Stimulated activated CD8-positive, alpha-beta memory T cell treated with anti-CD3 and anti-CD28 coated beads, Interleukin-15, amount 100 ng/mL, for 24 hours (primary cell): ENCODE measurements at regions not wholly inside any gene's neighbourhood (a gene's known extent, or its start where the extent isn't known, plus 50 kb on each side); places are given as distances from the start of the nearest gene placed in this dataset.

Source experiments
- DNase-seq: peaks from one replicate; pipeline ENCODE4 v3.0.0-alpha.2; 2020; ENCODE audit warnings: low read depth

GRCh38 chr2:18883616-18884456, 294.5 kb upstream of the NT5C1B start:
- DNase-seq, result no peak

GRCh38 chr2:18871430-18871829, 282.1 kb upstream of the NT5C1B start:
- DNase-seq, result no peak

GRCh38 chr2:18870307-18870706, 280.9 kb upstream of the NT5C1B start:
- no peak for DNase-seq

- no peak for DNase-seq
These were observed 272.6 kb upstream of the NT5C1B start for GRCh38 chr2:18861951-18862350.

- no peak for DNase-seq
These were observed 270.8 kb upstream of the NT5C1B start for GRCh38 chr2:18860179-18860578.

- no peak for DNase-seq
These were observed 267.4 kb upstream of the NT5C1B start for GRCh38 chr2:18856765-18857164.

GRCh38 chr2:18855027-18855426, 265.7 kb upstream of the NT5C1B start:
- no peak for DNase-seq

- DNase-seq, result no peak
These were observed 260.6 kb upstream of the NT5C1B start for GRCh38 chr2:18849841-18850578.

GRCh38 chr2:18848646-18849045, 259.3 kb upstream of the NT5C1B start:
- DNase-seq, result no peak

- DNase-seq, result no peak
These were observed 256.6 kb upstream of the NT5C1B start for GRCh38 chr2:18845854-18846445.

- DNase-seq, result no peak
These were observed 253.5 kb upstream of the NT5C1B start for GRCh38 chr2:18842836-18843235.

GRCh38 chr2:18841248-18842150, 252.1 kb upstream of the NT5C1B start:
- DNase-seq, result no peak

GRCh38 chr2:18837240-18837639, 247.9 kb upstream of the NT5C1B start:
- no peak for DNase-seq

- DNase-seq, result no peak
These were observed 247.1 kb upstream of the NT5C1B start for GRCh38 chr2:18836436-18836835.

GRCh38 chr2:18835787-18836186, 246.4 kb upstream of the NT5C1B start:
- DNase-seq, result no peak

- DNase-seq, result no peak
These were observed 245.0 kb upstream of the NT5C1B start for GRCh38 chr2:18834341-18834740.

GRCh38 chr2:18833941-18834340, 244.6 kb upstream of the NT5C1B start:
- no peak for DNase-seq

GRCh38 chr2:18831916-18832510, 242.6 kb upstream of the NT5C1B start:
- DNase-seq, result no peak

- no peak for DNase-seq
These were observed 241.6 kb upstream of the NT5C1B start for GRCh38 chr2:18830962-18831361.

GRCh38 chr2:18829976-18830375, 240.6 kb upstream of the NT5C1B start:
- no peak for DNase-seq

GRCh38 chr2:18829251-18829902, 240.0 kb upstream of the NT5C1B start:
- no peak for DNase-seq
